ENCODE measurements at regions not wholly inside any gene's neighbourhood (a gene's known extent, or its start where the extent isn't known, plus 50 kb on each side); places are given as distances from the start of the nearest gene placed in this dataset.

GRCh38 chr14:24725311-24725710 lies 91.3 kb upstream of the GZMB start:
- TF ChIP-seq, protein P1, sequence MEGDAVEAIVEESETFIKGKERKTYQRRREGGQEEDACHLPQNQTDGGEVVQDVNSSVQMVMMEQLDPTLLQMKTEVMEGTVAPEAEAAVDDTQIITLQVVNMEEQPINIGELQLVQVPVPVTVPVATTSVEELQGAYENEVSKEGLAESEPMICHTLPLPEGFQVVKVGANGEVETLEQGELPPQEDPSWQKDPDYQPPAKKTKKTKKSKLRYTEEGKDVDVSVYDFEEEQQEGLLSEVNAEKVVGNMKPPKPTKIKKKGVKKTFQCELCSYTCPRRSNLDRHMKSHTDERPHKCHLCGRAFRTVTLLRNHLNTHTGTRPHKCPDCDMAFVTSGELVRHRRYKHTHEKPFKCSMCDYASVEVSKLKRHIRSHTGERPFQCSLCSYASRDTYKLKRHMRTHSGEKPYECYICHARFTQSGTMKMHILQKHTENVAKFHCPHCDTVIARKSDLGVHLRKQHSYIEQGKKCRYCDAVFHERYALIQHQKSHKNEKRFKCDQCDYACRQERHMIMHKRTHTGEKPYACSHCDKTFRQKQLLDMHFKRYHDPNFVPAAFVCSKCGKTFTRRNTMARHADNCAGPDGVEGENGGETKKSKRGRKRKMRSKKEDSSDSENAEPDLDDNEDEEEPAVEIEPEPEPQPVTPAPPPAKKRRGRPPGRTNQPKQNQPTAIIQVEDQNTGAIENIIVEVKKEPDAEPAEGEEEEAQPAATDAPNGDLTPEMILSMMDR (conservative IDR thresholded peaks at IDR 0.05 in 1 of 2, IDR thresholded peaks at IDR 0.05 in 1 of 2; ENCODE audit: extremely low read depth in 1 of 2, insufficient read depth in 1 of 2, low read depth in 1 of 2, low read length in 2 of 2) = no peak
- TF ChIP-seq EZH2 (IDR thresholded peaks at IDR 0.05; ENCODE audit: borderline replicate concordance, low read length) = no peak

Data from mammary epithelial cell (primary cell).